Thoracic aorta (tissue), 2 donors: ENCODE measurements at regions not wholly inside any gene's neighbourhood (a gene's known extent, or its start where the extent isn't known, plus 50 kb on each side); places are given as distances from the start of the nearest gene placed in this dataset.

Experiments used
- ATAC-seq: fragments of 150-250 bp; one replicate; pipeline ENCODE4 v1.8.0; 2017; ENCODE audit warnings: low read depth; ENCODE audit not compliant: insufficient number of reproducible peaks, low FRiP score
- DNase-seq: peaks from one replicate; pipeline ENCODE4 v3.0.0-alpha.2; 2020; ENCODE audit warnings: low spot score
- H3K27ac ChIP-seq, 2 donors: fragments of 200-600 bp; sonication (generic); 1 replicate in 1 of 2; 2 replicates in 1 of 2; pipeline ENCODE4 v1.5.1; 2016; ENCODE audit warnings: mild to moderate bottlenecking in 2 of 2, moderate library complexity in 2 of 2
- H3K27me3 ChIP-seq: fragments of 200-600 bp; sonication (generic); replicated peaks from 2 replicates; pipeline ENCODE4 v1.6.0; 2016; ENCODE audit warnings: mild to moderate bottlenecking; ENCODE audit not compliant: insufficient read depth
- H3K36me3 ChIP-seq: fragments of 200-600 bp; sonication (generic); one replicate; pipeline ENCODE4 v1.5.1; 2016
- H3K4me1 ChIP-seq, 2 donors: fragments of 200-600 bp; sonication (generic); 1 replicate in 1 of 2; 2 replicates in 1 of 2; pipeline versions ENCODE4 v1.5.1 to v1.6.0; 2016; ENCODE audit warnings: low read depth in 2 of 2, mild to moderate bottlenecking in 1 of 2; ENCODE audit not compliant: control insufficient read depth in 1 of 2
- H3K4me3 ChIP-seq: fragments of 200-600 bp; sonication (generic); 2 replicates; pipeline ENCODE4 v1.5.1; 2016; ENCODE audit warnings: mild to moderate bottlenecking
- H3K9me3 ChIP-seq: fragments of 200-600 bp; sonication (generic); 2 replicates; pipeline ENCODE4 v1.5.1; 2016
- CTCF ChIP-seq: fragments of 200-600 bp; sonication (generic); IDR thresholded peaks from one replicate; pipeline ENCODE4 v1.5.1; 2019; ENCODE audit warnings: antibody characterized with exemption

- no peak for DNase-seq
- no peak overlapping the region for H3K4me3 ChIP-seq
- H3K4me1 ChIP-seq, result no peaks in the 10 kb centered on the region
- no peaks in the 10 kb centered on the region for H3K27me3 ChIP-seq
- H3K27ac ChIP-seq, result no peak overlapping the region
- no peaks in the 10 kb centered on the region for H3K36me3 ChIP-seq
- H3K9me3 ChIP-seq, result no peaks in the 10 kb centered on the region
- ATAC-seq, result no peak
- TF ChIP-seq CTCF, result no peak
Measured at GRCh38 chr10:63885156-63885555, 364.0 kb downstream of the REEP3 start.

GRCh38 chr10:63886281-63887022 is 365.3 kb downstream of the REEP3 start:
- no peaks in the 10 kb centered on the region for H3K36me3 ChIP-seq
- H3K4me1 ChIP-seq, result no peaks in the 10 kb centered on the region
- ATAC-seq, result no peak
- no peak for DNase-seq
- H3K27me3 ChIP-seq, result no peaks in the 10 kb centered on the region
- no peak for TF ChIP-seq CTCF
- H3K9me3 ChIP-seq, result no peaks in the 10 kb centered on the region
- no peak overlapping the region for H3K4me3 ChIP-seq
- H3K27ac ChIP-seq, result no peak overlapping the region

- Histone ChIP-seq H3K27me3 (no peaks in the 10 kb centered on the region), H3K4me3 (no peak overlapping the region), H3K4me1 (no peaks in the 10 kb centered on the region), H3K27ac (no peak overlapping the region), H3K9me3 (no peaks in the 10 kb centered on the region), H3K36me3 (no peaks in the 10 kb centered on the region)
- no peak for TF ChIP-seq CTCF
- no peak for DNase-seq
- no peak for ATAC-seq
Measured at GRCh38 chr10:63887023-63887589, 365.9 kb downstream of the REEP3 start.

GRCh38 chr10:63887600-63888370 is 366.6 kb downstream of the REEP3 start:
- Histone ChIP-seq H3K27ac (no peak overlapping the region), H3K4me1 (no peaks in the 10 kb centered on the region), H3K27me3 (no peaks in the 10 kb centered on the region), H3K4me3 (no peak overlapping the region), H3K9me3 (no peaks in the 10 kb centered on the region), H3K36me3 (no peaks in the 10 kb centered on the region)
- no peak for TF ChIP-seq CTCF
- DNase-seq, result no peak
- no peak for ATAC-seq

- no peak for DNase-seq
- Histone ChIP-seq H3K4me3 (no peak overlapping the region), H3K9me3 (no peaks in the 10 kb centered on the region), H3K36me3 (no peaks in the 10 kb centered on the region), H3K4me1 (no peaks in the 10 kb centered on the region), H3K27me3 (no peaks in the 10 kb centered on the region), H3K27ac (no peak overlapping the region)
- no peak for ATAC-seq
- TF ChIP-seq CTCF, result no peak
Measured at GRCh38 chr10:63889803-63890202, 368.6 kb downstream of the REEP3 start.
